ENCODE measurements at regions not wholly inside any gene's neighbourhood (a gene's known extent, or its start where the extent isn't known, plus 50 kb on each side); places are given as distances from the start of the nearest gene placed in this dataset.

GRCh38 chr10:58140691-58141347 is 126.9 kb downstream of the IPMK start:
- no peak for ATAC-seq (replicated peaks)
- no peak for DNase-seq
- H3K27ac Mint-ChIP-seq: no peak overlapping the region
- H3K27me3 Mint-ChIP-seq: peaks cover 8% of the 10 kb centered on the region in 2 donors
- peaks cover 0 to 5% of the 10 kb centered on the region in 2 donors for H3K9me3 Mint-ChIP-seq
- H3K4me3 Mint-ChIP-seq: no peak overlapping the region
- no peaks in the 10 kb centered on the region for H3K4me1 Mint-ChIP-seq
- H3K36me3 Mint-ChIP-seq: no peaks in the 10 kb centered on the region

- Mint-ChIP-seq H3K36me3 (no peaks in the 10 kb centered on the region), H3K9me3 (peaks cover 0 to 5% of the 10 kb centered on the region in 2 donors), H3K4me3 (no peak overlapping the region), H3K4me1 (no peaks in the 10 kb centered on the region), H3K27ac (no peak overlapping the region), H3K27me3 (peaks cover 5 to 8% of the 10 kb centered on the region in 2 donors)
- ATAC-seq (replicated peaks) (no peak), DNase-seq (no peak)
These were observed 127.6 kb downstream of the IPMK start for GRCh38 chr10:58140054-58140453.

- no peaks in the 10 kb centered on the region for H3K36me3 Mint-ChIP-seq
- H3K4me1 Mint-ChIP-seq: no peaks in the 10 kb centered on the region
- no peak overlapping the region for H3K27ac Mint-ChIP-seq
- peaks cover 5 to 8% of the 10 kb centered on the region in 2 donors for H3K27me3 Mint-ChIP-seq
- ATAC-seq (replicated peaks): no peak
- DNase-seq: no peak
- H3K4me3 Mint-ChIP-seq: no peak overlapping the region
- H3K9me3 Mint-ChIP-seq: peaks cover 0 to 2% of the 10 kb centered on the region in 2 donors
These were observed 129.9 kb downstream of the IPMK start for GRCh38 chr10:58137813-58138212.

- Mint-ChIP-seq H3K9me3 (no peaks in the 10 kb centered on the region), H3K27ac (no peak overlapping the region), H3K4me3 (no peak overlapping the region), H3K27me3 (peaks cover under 1 to 4% of the 10 kb centered on the region in 2 donors), H3K4me1 (no peaks in the 10 kb centered on the region), H3K36me3 (no peaks in the 10 kb centered on the region)
- ATAC-seq (replicated peaks): no peak
- no peak for DNase-seq
These were observed 152.3 kb downstream of the IPMK start for GRCh38 chr10:58115218-58116050.

- no peak for ATAC-seq (replicated peaks)
- no peak for DNase-seq
- Mint-ChIP-seq H3K27ac (no peak overlapping the region), H3K36me3 (no peaks in the 10 kb centered on the region), H3K4me1 (no peaks in the 10 kb centered on the region), H3K9me3 (peaks cover 0 to 5% of the 10 kb centered on the region in 2 donors), H3K27me3 (peaks cover 0 to 8% of the 10 kb centered on the region in 2 donors), H3K4me3 (no peak overlapping the region)
These were observed 158.0 kb downstream of the IPMK start for GRCh38 chr10:58109731-58110130.

GRCh38 chr10:58107506-58107905 is 160.2 kb downstream of the IPMK start:
- H3K27ac Mint-ChIP-seq: no peak overlapping the region
- H3K36me3 Mint-ChIP-seq: no peaks in the 10 kb centered on the region
- ATAC-seq (replicated peaks) (no peak), DNase-seq (no peak)
- H3K4me1 Mint-ChIP-seq: no peaks in the 10 kb centered on the region
- H3K27me3 Mint-ChIP-seq: peaks cover 0 to 8% of the 10 kb centered on the region in 2 donors
- H3K9me3 Mint-ChIP-seq: peaks cover 0 to 7% of the 10 kb centered on the region in 2 donors
- H3K4me3 Mint-ChIP-seq: no peak overlapping the region

GRCh38 chr10:58106211-58107035 is 161.3 kb downstream of the IPMK start:
- DNase-seq: no peak
- Mint-ChIP-seq H3K36me3 (no peaks in the 10 kb centered on the region), H3K4me1 (no peaks in the 10 kb centered on the region), H3K4me3 (no peak overlapping the region), H3K9me3 (peaks cover 5 to 12% of the 10 kb centered on the region in 2 donors), H3K27ac (no peak overlapping the region), H3K27me3 (peaks cover 0 to 5% of the 10 kb centered on the region in 2 donors)
- no peak for ATAC-seq (replicated peaks)

GRCh38 chr10:58104351-58104751 is 163.3 kb downstream of the IPMK start:
- H3K36me3 Mint-ChIP-seq: no peaks in the 10 kb centered on the region
- H3K27ac Mint-ChIP-seq: no peak overlapping the region
- peaks cover 0 to 4% of the 10 kb centered on the region in 2 donors for H3K27me3 Mint-ChIP-seq
- DNase-seq: no peak
- ATAC-seq (replicated peaks): no peak
- H3K4me3 Mint-ChIP-seq: no peak overlapping the region
- no peaks in the 10 kb centered on the region for H3K4me1 Mint-ChIP-seq
- H3K9me3 Mint-ChIP-seq: peaks cover 5 to 12% of the 10 kb centered on the region in 2 donors

- ATAC-seq (replicated peaks) (no peak), DNase-seq (no peak)
- H3K27me3 Mint-ChIP-seq: peaks cover 0 to 4% of the 10 kb centered on the region in 2 donors
- no peak overlapping the region for H3K4me3 Mint-ChIP-seq
- H3K36me3 Mint-ChIP-seq: no peaks in the 10 kb centered on the region
- H3K4me1 Mint-ChIP-seq: no peaks in the 10 kb centered on the region
- H3K9me3 Mint-ChIP-seq: peaks cover 5 to 12% of the 10 kb centered on the region in 2 donors
- H3K27ac Mint-ChIP-seq: no peak overlapping the region
These were observed 164.8 kb downstream of the IPMK start for GRCh38 chr10:58102897-58103296.

- no peaks in the 10 kb centered on the region for H3K4me1 Mint-ChIP-seq
- no peak overlapping the region for H3K4me3 Mint-ChIP-seq
- DNase-seq (no peak), ATAC-seq (replicated peaks) (no peak)
- peaks cover 0 to 3% of the 10 kb centered on the region in 2 donors for H3K27me3 Mint-ChIP-seq
- no peak overlapping the region for H3K27ac Mint-ChIP-seq
- peaks cover 5 to 10% of the 10 kb centered on the region in 2 donors for H3K9me3 Mint-ChIP-seq
- no peaks in the 10 kb centered on the region for H3K36me3 Mint-ChIP-seq
These were observed 166.0 kb downstream of the IPMK start for GRCh38 chr10:58101682-58102081.

GRCh38 chr10:58094985-58095718 is 172.5 kb downstream of the IPMK start:
- no peaks in the 10 kb centered on the region for H3K36me3 Mint-ChIP-seq
- peaks cover 0 to 5% of the 10 kb centered on the region in 2 donors for H3K27me3 Mint-ChIP-seq
- ATAC-seq (replicated peaks): peak in 1 of 2 donors; percentile 43
- H3K9me3 Mint-ChIP-seq: no peaks in the 10 kb centered on the region
- H3K27ac Mint-ChIP-seq: no peak overlapping the region
- H3K4me1 Mint-ChIP-seq: peaks cover 0 to 7% of the 10 kb centered on the region in 2 donors
- no peak for DNase-seq
- H3K4me3 Mint-ChIP-seq: no peak overlapping the region

GRCh38 chr10:58091886-58092285 is 175.8 kb downstream of the IPMK start:
- no peaks in the 10 kb centered on the region for H3K9me3 Mint-ChIP-seq
- DNase-seq (no peak), ATAC-seq (replicated peaks) (no peak)
- H3K27me3 Mint-ChIP-seq: peaks cover 5 to 11% of the 10 kb centered on the region in 2 donors
- H3K27ac Mint-ChIP-seq: no peak overlapping the region
- H3K4me3 Mint-ChIP-seq: no peak overlapping the region
- H3K4me1 Mint-ChIP-seq: peaks cover 0 to 7% of the 10 kb centered on the region in 2 donors
- H3K36me3 Mint-ChIP-seq: no peaks in the 10 kb centered on the region

- Mint-ChIP-seq H3K27ac (no peak overlapping the region), H3K36me3 (no peaks in the 10 kb centered on the region), H3K27me3 (peaks cover 10 to 11% of the 10 kb centered on the region in 2 donors), H3K4me3 (no peak overlapping the region), H3K9me3 (no peaks in the 10 kb centered on the region), H3K4me1 (peaks cover 0 to 8% of the 10 kb centered on the region in 2 donors)
- ATAC-seq (replicated peaks) (no peak), DNase-seq (no peak)
These were observed 178.0 kb downstream of the IPMK start for GRCh38 chr10:58089739-58090138.

GRCh38 chr10:58087896-58088295 is 179.8 kb downstream of the IPMK start:
- H3K27me3 Mint-ChIP-seq: peaks cover 6 to 10% of the 10 kb centered on the region in 2 donors
- peaks cover 0 to 3% of the 10 kb centered on the region in 2 donors for H3K4me1 Mint-ChIP-seq
- no peaks in the 10 kb centered on the region for H3K36me3 Mint-ChIP-seq
- no peak overlapping the region for H3K4me3 Mint-ChIP-seq
- no peaks in the 10 kb centered on the region for H3K9me3 Mint-ChIP-seq
- no peak for ATAC-seq (replicated peaks)
- H3K27ac Mint-ChIP-seq: no peak overlapping the region
- no peak for DNase-seq
